Astrocyte (in vitro differentiated cells and primary cell): ENCODE measurements at regions not wholly inside any gene's neighbourhood (a gene's known extent, or its start where the extent isn't known, plus 50 kb on each side); places are given as distances from the start of the nearest gene placed in this dataset.

Source experiments
- EZH2 ChIP-seq: IDR thresholded peaks from 2 replicates; pipeline ENCODE4 v1.6.1; 2012; ENCODE audit warnings: mild to moderate bottlenecking, low read length, inconsistent platforms; ENCODE audit not compliant: insufficient read depth
- TF ChIP-seq, protein P1 (sequence below): IDR thresholded peaks from 2 replicates; pipeline ENCODE4 v1.5.1; 2011; ENCODE audit warnings: low read depth, mild to moderate bottlenecking, inconsistent platforms, low read length, moderate library complexity; ENCODE audit not compliant: insufficient read depth

DNA sequence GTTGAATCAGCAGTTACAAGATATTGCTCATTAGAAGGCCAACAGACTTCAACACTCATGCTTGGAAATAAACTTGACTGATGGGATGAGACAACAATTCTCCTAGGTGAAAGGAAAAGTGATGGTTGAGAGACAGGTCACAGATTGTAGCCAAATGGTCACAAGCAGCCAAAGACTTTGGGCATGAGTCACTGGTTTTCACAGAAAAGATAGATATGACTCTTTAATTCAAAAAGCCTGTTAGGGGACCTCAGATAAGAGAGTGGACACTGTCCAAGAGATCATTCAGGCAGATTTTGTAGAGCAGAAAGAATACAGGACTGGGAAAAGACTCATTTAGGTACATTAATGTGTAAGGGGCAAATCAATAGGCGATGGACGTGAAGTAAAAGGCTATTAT lies 982.5 kb downstream of the MAT2B start:
- TF ChIP-seq, protein P1, sequence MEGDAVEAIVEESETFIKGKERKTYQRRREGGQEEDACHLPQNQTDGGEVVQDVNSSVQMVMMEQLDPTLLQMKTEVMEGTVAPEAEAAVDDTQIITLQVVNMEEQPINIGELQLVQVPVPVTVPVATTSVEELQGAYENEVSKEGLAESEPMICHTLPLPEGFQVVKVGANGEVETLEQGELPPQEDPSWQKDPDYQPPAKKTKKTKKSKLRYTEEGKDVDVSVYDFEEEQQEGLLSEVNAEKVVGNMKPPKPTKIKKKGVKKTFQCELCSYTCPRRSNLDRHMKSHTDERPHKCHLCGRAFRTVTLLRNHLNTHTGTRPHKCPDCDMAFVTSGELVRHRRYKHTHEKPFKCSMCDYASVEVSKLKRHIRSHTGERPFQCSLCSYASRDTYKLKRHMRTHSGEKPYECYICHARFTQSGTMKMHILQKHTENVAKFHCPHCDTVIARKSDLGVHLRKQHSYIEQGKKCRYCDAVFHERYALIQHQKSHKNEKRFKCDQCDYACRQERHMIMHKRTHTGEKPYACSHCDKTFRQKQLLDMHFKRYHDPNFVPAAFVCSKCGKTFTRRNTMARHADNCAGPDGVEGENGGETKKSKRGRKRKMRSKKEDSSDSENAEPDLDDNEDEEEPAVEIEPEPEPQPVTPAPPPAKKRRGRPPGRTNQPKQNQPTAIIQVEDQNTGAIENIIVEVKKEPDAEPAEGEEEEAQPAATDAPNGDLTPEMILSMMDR: no peak
- TF ChIP-seq EZH2: no peak
